HG03558 (cell line): ENCODE measurements at regions not wholly inside any gene's neighbourhood (a gene's known extent, or its start where the extent isn't known, plus 50 kb on each side); places are given as distances from the start of the nearest gene placed in this dataset.
"Not testable (repeated sequence)": the region's sequence is repeated elsewhere in the genome, so short reads cannot be mapped to it uniquely, and the experiment has no call there.

ENCODE experiments used
- ATAC-seq: cut with Tn5 transposase; IDR thresholded peaks from one replicate; pipeline ENCODE4 v1.9.1; 2021; ENCODE audit warnings: moderate number of reproducible peaks; ENCODE audit not compliant: unreplicated experiment; ENCODE audit errors: extremely low read depth

GRCh38 chrX:97847885-97848679, 964.4 kb downstream of the RPA4 start:
- no peak for ATAC-seq

- ATAC-seq, result no peak
Observed at GRCh38 chrX:97849951-97850350, 966.2 kb downstream of the RPA4 start.

GRCh38 chrX:97850911-97851310, 967.2 kb downstream of the RPA4 start:
- no peak for ATAC-seq

DNA sequence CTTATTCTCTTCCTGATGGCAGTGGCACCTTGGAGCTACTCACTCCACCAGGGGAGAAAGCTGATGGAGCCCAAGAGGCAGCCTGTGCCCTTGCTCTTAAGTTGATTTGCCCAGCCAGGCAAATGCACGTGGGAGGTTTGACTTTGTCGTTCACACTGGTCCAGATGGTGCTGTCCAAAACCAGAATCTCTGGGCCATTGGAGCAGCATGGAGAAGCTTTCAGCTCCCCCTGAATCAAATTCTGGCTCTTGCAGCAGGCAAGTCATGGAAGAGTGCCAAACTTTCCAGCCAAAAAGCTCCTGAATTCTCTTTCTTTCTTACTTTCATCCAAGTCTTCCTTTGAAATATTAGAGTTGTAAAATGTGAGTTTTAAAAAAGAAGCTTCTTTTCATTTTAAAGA, 970.4 kb downstream of the RPA4 start:
- ATAC-seq, result no peak

DNA sequence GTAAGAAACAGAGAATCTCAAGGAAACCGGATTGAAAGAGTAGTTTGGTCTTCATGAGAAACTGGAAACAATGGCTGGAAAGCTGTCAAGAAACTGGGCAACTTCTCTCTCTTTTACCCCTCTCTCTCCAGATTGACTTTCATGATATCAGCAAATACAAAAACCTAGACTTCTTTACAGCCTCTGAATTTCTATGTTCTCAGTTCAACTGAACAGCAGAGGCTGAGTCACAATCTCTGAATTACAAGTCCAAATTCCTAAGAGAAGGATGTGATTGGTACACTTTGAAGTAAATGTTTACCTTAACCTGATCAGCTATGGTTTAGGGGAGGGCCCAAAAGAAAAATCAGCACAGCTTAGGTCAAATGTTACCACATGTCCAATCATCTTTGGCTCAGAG, 974.9 kb downstream of the RPA4 start:
- ATAC-seq, result no peak

DNA sequence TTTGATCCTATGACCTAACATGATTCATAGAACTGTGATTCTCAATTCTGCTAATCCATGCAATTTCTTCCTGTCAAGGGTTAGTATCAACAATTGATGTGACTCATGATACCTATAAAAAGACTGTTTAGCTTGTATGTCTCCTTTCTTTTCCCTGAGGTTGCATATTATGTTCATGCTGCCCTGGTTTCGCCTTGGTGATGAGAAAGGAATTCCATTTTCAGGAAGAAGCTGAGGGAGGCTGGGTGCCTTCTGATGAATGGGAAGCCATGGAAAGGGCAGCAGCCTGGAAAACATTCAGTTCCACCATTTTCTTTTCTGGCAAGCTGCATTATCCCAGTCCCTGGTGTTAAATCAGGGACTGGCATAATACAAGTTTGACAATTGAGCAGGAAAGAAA, 976.5 kb downstream of the RPA4 start:
- no peak for ATAC-seq

GRCh38 chrX:97863261-97863660, 979.6 kb downstream of the RPA4 start:
- ATAC-seq, result no peak

- no peak for ATAC-seq
Observed at GRCh38 chrX:97867266-97867665, 983.6 kb downstream of the RPA4 start.

DNA sequence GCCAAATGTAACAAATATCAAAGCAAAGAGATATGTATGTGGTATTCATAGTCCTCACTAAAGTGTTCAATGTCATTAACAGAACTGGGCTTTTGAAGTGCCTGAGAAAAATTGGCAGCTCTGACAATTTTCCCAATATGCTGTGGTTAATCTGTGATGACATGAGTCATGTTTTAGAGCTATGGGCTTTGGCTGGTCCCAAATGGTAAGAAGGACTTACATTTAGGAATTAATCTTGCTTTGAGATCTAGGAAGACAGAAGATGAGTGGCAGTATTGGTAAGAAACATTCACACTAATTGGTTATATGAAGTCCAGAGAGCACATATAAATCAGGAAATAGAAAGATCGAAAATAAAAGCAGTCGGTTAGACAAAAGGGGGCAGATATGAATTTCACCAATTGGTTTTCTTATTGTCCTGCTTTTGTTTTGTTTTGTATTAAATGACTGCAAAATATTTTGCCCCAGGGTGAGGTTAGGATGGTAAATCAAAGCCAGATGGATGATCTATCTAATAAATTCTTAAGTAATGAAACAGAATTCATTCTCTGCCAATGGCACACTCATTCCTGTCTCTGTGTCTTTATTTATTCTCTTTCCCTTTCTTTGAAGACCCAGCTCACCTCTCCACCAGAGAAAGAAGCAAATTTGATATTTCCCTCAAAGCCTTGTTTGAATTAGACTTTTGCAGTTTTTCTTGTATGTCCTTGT, 993.1 kb downstream of the RPA4 start:
- no peak for ATAC-seq

GRCh38 chrX:97882306-97882705, 998.6 kb downstream of the RPA4 start:
- no peak for ATAC-seq

DNA sequence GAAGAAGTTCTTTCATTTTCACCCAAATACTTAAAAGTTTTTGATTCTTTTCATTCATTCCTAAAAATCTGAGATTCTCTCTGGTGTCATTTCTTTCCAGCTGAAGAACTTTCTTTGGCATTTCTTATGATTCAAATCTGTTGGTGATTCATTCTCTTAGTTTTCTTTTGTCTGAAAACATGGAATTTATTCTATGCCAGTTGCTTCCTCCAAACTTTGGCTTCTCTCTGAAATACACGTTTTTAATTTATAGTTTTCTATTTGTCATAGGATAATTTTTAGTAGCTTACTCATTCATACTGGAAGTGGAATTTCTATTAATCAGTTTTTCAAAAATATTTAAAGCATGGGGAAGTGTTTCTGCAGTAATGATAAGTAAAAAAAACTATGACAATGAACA, 1012.0 kb downstream of the RPA4 start:
- no peak for ATAC-seq

DNA sequence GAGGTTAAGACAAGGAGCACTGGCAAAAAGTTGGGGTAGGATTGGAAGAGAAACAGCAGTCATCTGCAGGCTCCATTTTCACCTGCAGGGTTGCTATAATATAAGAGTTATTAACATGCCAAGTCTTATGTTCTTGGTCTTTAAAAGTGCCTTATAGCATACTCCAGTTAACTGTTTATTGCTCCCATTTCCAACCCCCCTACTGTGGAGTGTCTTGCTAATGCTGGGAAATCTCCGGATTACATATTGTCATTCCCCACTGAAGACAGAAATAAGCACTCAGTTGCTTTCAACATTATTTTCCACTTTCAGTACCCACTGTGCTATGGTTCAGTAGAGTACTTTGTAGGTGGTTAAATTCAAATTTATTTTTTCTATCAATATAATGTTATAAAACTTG, 1014.3 kb downstream of the RPA4 start:
- ATAC-seq, result no peak

DNA sequence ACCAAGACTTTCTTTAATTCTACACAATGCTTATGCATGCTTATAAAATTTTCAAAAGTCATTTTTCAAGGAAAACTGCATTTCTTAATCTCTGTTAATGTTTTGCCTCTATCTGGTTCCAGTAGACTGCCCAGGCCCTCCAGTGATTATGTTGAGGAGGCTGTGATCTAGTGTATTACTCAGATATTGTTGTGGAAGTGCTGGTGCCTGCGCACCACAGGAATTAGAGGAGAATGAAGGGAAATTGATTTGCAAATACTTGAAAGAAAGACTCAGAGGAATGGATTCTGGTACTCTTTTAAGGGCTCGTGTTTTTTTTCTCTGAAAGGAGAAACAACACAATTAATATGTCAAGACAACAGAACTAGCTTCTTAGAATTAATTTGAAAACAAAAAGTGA, 1015.1 kb downstream of the RPA4 start:
- ATAC-seq, result no peak

DNA sequence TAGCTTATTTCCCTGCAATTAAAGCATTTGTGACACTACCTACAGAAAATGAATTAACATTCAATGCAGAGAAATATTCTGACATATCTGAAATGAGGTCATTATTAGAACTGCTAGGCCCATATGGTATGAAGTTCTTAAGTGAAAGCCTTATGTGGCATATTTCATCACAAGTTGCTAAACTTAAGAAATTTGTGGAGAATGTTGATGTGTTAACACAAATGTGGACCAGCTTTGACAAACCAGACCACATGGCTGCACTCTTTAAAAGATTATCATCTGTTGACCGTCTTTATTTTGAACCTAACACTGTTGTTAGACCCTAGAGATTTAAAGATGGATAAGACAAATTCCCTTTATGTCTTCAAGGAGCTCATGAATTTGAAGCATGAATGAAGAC, 1024.1 kb downstream of the RPA4 start:
- ATAC-seq, result no peak

DNA sequence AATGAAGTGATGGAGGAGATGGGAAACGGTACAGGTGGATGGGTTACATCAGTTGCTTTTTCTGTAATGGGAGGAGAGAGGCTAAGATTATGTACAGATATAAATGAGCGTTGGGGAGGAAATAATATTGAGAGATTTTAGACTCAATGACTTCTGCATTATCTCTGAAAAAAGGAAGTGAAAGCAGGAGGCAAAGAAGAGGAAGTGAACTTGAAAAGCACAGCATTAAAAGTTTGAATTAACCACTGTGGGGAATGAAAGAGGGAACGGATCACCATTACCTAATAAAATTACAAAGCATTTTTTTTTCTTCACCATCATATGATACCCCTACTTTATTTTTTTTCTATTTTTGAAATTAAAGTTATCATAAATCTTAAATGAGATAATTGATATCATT, 1025.5 kb downstream of the RPA4 start:
- ATAC-seq, result peak; percentile 93

DNA sequence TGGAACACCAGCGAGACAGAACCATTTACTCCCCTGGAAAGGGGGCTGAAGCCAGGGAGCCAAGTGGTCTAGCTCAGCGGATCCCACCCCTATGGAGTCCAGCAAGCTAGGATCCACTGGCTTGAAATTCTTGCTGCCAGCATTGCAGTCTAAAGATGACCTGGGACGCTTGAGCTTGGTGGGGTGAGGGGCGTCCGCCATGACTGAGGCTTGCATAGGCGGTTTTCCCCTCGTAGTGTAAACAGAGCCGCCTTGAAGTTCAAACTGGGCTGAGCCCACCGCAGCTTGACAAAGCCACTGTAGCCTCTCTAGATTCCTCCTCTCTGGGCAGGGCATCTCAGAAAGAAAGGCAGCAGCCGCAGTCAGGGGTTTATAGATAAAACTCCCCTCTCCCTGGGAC, 1031.7 kb downstream of the RPA4 start:
- not testable (repeated sequence) for ATAC-seq

DNA sequence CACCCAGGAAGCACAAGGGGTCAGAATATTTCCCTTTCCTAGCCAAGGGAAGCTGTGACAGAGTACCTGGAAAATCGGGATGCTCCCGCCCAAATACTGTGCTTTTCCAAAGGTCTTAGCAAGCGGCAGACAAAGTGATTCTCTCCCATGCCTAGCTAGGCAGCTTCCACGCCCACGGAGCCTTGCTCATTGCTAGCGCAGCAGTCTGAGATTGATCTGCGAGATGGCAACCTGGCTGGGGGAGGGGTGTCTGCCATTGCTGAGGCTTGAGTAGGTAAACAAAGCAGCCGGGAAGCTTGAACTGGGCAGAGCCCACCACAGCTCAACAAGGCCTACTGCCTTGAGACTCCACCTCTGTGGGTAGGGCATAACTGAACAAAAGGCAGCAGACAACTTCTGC, 1037.5 kb downstream of the RPA4 start:
- not testable (repeated sequence) for ATAC-seq

- no peak for ATAC-seq
Observed at GRCh38 chrX:97931586-97931985, 1047.9 kb downstream of the RPA4 start.

- ATAC-seq, result no peak
Observed at GRCh38 chrX:97936296-97936695, 1052.6 kb downstream of the RPA4 start.

- ATAC-seq, result no peak
Observed at GRCh38 chrX:97938706-97939105, 1055.0 kb downstream of the RPA4 start.

DNA sequence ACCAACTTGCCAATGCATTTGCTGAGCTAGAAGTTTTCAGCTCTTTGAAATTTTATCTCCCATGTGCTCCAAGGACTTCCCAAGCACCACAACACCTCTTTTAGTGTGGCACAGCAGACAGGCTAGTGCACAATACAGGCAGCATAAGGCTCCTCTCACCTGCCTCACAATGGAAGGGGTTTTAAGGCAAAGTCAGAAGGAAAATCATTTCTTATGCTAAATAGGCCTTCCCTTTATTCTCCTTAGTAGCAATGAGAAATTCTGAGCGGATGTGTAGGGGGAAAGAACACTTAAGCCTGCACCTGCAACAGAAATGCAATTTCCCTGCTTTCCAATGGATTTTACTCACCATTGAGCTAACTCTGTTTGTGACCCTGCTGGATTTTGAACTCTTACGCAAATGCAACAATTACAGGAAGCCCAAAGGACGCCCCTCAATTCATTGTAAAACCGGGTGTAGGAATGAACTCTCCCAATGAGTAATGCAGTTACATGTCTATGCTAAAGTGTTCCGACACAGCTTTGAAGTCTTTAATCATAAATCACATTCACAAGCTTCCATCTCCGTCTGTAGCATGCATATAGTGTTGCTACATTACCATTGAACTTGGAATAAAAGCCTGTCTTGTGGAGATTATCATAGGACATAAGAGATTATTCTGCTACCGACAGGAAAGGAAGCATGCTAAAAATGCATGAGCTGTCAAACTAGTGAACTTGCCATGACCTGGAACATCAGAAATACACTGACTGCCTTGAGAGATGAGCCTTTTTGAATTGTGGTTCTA, 1084.9 kb downstream of the RPA4 start:
- no peak for ATAC-seq
